GM18520 (cell line): ENCODE measurements at regions not wholly inside any gene's neighbourhood (a gene's known extent, or its start where the extent isn't known, plus 50 kb on each side); places are given as distances from the start of the nearest gene placed in this dataset.
"Not testable (repeated sequence)": the region's sequence is repeated elsewhere in the genome, so short reads cannot be mapped to it uniquely, and the experiment has no call there.

Experiments used
- ATAC-seq: cut with Tn5 transposase; IDR thresholded peaks from one replicate; pipeline ENCODE4 v1.9.1; 2021; ENCODE audit not compliant: unreplicated experiment

- no peak for ATAC-seq
Measured at GRCh38 chr18:44568342-44568741, 112.3 kb upstream of the SETBP1 start.

- no peak for ATAC-seq
Measured at GRCh38 chr18:44568986-44569385, 111.7 kb upstream of the SETBP1 start.

GRCh38 chr18:44569391-44570055 lies 111.2 kb upstream of the SETBP1 start:
- no peak for ATAC-seq

GRCh38 chr18:44579028-44579702 lies 101.5 kb upstream of the SETBP1 start:
- ATAC-seq, result no peak

- no peak for ATAC-seq
Measured at GRCh38 chr18:44579745-44580144, 100.9 kb upstream of the SETBP1 start.

GRCh38 chr18:44580159-44580558 lies 100.5 kb upstream of the SETBP1 start:
- no peak for ATAC-seq

GRCh38 chr18:44580782-44581181 lies 99.9 kb upstream of the SETBP1 start:
- ATAC-seq, result not testable (repeated sequence)

- ATAC-seq, result no peak
Measured at GRCh38 chr18:44582456-44582855, 98.2 kb upstream of the SETBP1 start.

- no peak for ATAC-seq
Measured at GRCh38 chr18:44584900-44585299, 95.8 kb upstream of the SETBP1 start.

- ATAC-seq, result no peak
Measured at GRCh38 chr18:44586782-44587524, 93.7 kb upstream of the SETBP1 start.

GRCh38 chr18:44588508-44588907 lies 92.2 kb upstream of the SETBP1 start:
- ATAC-seq, result no peak

- no peak for ATAC-seq
Measured at GRCh38 chr18:44589693-44590355, 90.9 kb upstream of the SETBP1 start.

- no peak for ATAC-seq
Measured at GRCh38 chr18:44590956-44591670, 89.6 kb upstream of the SETBP1 start.

- no peak for ATAC-seq
Measured at GRCh38 chr18:44592639-44593038, 88.0 kb upstream of the SETBP1 start.

GRCh38 chr18:44594799-44595467 lies 85.8 kb upstream of the SETBP1 start:
- ATAC-seq, result no peak

- ATAC-seq, result no peak
Measured at GRCh38 chr18:44597797-44598196, 82.9 kb upstream of the SETBP1 start.

- no peak for ATAC-seq
Measured at GRCh38 chr18:44598514-44598913, 82.2 kb upstream of the SETBP1 start.

- no peak for ATAC-seq
Measured at GRCh38 chr18:44599412-44599811, 81.3 kb upstream of the SETBP1 start.

- ATAC-seq, result no peak
Measured at GRCh38 chr18:44601447-44601846, 79.2 kb upstream of the SETBP1 start.

- no peak for ATAC-seq
Measured at GRCh38 chr18:44602380-44602779, 78.3 kb upstream of the SETBP1 start.
